IMR-90 (cell line): ENCODE measurements at regions not wholly inside any gene's neighbourhood (a gene's known extent, or its start where the extent isn't known, plus 50 kb on each side); places are given as distances from the start of the nearest gene placed in this dataset. TPM values are rescaled to one million over a fixed set of nuclear protein-coding genes. Genes with fewer than 3 reads are reported as not detected.

Experiments used
- microRNA-seq, 2 experiments: library from miRNA; stranded (forward) in 1 of 2; unstranded in 1 of 2; fragments of 10-50 nt in 1 of 2; fragments of <30 nt in 1 of 2; gene quantifications in 1 of 2; microRNA quantifications in 1 of 2; one replicate each; pipeline versions ENCODE3 to v1.1.0; 2013 to 2020; ENCODE audit not compliant: insufficient read depth in 1 of 2, insufficient read length in 1 of 2, unreplicated experiment in 1 of 2
- small RNA-seq, 5 experiments: library from RNA; depleted of rRNA; stranded (forward); fragments of <200 nt; gene quantifications; one replicate each; pipeline ENCODE3, GENCODE V24; 2012

Small RNAs in the stretch of these regions (microRNA-seq; reads per million reads assigned to microRNA genes)
- not detected for gene RNU6-243P (ENCODE audit: insufficient read depth, insufficient read length)

Small RNAs in the stretch of these regions (small RNA-seq; reads per million reads assigned to genes)
- gene RNU6-243P = 0 reads per million in 5 experiments
